DMS153 (cell line): ENCODE measurements at regions not wholly inside any gene's neighbourhood (a gene's known extent, or its start where the extent isn't known, plus 50 kb on each side); places are given as distances from the start of the nearest gene placed in this dataset.
A peak's percentile ranks its signal among the peaks of the same experiment; 100 is the strongest.

Experiments
- DNase-seq: peaks from one replicate; lab custom pipeline; 2025; lab: John Stamatoyannopoulos, UW

DNA sequence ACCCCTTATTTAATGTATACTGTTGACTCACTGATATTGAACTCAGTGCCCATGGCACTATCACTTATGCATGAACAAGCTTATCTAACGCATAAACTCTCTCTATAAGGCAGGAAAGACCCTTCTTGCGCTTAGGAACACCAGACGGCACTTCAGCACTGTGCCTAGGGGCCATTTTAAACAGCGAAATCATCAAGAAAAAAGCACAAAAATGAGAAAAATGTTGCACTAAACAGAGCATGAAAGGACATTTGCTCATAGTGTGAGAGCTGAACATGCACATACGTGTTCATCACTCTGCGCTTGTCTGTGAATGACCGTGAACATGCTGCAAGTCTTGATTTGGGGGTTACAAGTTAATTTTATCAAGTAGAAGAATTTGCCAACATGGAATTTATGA lies 109.6 kb downstream of the WDR11 start:
- no peak for DNase-seq

DNA sequence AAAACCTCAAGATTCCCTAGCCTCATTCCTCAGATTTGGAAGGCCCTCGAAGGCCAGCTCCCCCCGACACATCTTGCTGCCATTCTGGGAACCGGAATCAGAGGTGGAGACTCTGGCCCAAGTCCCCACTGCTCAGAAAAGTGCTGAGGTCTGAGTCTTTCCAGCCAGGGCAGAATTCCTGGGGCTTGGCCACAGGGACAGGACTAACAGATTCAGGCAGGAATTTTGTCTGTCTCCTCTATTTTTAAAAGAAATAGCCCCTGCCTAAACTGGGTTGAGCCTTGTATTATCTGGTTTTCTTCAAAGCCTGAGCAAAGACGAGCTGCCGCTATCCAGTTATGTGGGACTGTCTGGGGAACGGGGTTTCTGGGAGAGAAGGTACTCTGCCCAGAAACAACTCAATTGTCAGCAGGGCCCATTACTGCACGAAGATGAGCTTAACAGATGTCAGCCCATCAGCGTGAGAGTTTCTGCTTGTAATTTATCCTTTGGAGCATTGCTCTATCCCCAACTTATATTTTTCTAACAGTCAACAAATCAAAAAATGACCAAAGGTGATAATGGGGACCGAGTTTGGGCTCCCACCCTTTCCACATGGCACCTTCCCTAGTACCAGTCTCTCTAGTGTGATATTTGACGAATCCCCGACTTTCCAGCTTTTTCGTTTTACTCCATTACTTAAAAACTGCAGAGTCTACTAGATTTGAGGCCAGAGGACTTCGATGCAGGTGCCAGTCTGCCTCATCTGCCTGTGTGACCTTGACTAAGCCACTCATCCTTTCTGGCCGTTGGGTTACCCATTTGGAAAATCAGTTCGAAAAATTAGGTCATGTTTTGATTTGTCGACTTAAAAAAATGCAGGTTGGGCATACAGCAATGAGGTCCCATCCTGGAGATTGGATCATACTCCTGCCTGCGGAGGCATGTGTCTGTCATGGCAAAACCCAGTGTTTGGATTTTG lies 110.9 kb downstream of the WDR11 start:
- no peak for DNase-seq

GRCh38 chr10:120962756-120963593 lies 111.8 kb downstream of the WDR11 start:
- no peak for DNase-seq

DNA sequence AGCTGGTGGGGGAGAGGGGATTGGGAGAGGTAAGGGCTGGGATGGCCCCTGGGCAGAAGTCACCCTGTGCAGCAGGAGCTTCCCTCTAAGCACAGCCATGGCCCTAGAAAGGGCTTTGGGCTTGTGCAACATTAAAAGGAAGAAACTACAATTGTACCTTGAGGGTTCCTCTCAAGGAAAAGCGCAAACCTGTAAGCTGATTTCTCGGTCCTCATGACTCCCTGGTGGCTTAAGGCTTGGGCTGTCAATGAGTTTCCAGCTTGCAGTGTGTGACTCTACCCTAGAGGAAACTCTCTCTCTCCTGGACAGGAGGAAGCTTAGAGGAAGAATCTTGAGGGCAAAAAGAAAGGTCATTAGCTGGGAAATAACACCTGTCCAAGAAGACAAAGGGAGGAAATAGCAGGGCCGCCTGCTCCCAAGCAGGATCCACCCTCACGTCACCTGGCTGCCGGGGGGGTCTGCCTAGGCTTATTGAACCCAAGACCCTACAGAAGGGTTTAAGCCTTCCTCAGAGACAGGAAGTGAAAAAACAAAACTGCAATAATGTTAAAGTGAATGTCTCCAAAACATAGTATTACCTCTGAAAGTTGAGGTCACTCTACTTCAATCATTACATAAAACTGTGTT lies 112.5 kb downstream of the WDR11 start:
- no peak for DNase-seq

- no peak for DNase-seq
Observed at GRCh38 chr10:120966657-120967045, 115.5 kb downstream of the WDR11 start.

- no peak for DNase-seq
Observed at GRCh38 chr10:120969219-120969645, 118.1 kb downstream of the WDR11 start.

DNA sequence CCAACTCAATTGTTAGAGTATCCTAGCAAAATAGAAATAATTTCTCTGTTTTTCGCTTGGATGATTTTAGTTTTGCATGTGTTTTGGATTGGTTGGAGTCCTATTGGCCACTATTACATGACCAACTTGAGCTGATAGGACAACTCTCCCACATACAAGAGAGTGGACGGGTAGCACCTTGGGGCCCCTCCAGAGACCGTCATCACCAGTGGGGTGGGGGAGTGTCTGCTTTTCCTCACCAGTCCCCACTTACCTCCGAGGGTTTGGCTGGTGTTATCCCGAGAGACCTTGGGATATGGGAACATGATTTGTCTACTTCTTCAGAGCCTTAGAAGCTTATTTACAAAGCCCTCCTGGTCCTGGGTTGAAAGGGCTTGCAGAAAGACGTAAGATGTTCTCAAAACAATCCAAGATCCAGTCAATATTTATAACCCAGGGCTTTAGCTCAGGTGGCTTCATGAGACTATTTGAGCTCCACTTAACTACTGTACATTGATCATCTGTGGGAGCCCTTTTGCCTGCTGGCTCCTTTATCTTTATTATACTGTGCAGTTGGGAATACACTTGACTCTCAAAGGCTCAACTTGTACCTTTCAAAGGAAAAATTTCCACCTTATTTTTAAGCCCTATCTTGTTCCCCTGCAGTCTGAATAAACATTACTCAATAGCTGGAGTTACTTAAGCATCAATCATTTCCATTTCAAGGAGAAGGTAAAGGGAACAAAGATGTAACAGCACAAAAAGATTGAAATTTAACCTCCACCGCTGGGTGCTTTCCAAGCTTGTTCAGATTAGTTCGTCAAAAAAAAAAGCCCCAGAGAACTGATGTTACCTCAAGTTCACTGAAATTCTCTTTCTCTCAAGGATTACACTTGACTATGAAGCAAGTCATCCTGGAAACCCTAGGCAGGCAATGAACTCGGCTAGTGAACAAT lies 119.7 kb downstream of the WDR11 start:
- DNase-seq, result no peak

DNA sequence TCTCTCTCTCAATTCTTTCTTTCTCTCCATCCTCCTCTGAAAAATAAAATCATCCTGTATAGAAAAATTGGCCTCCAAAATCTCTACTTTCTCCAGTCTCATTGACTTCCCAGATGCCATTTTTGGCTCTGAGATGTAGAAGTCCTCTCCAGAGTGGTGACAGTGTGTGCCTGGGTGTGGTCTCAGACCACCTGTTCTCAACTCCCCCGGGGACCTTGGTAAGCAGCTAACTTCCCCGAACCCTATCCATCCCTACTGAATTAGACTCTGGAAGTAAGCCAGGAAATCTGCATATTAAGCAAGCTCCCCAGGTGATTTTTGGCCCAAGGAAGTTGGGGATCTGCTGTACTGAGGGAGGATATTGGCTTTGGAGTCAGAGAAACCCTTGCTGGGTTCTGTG lies 120.5 kb downstream of the WDR11 start:
- DNase-seq, result no peak

DNA sequence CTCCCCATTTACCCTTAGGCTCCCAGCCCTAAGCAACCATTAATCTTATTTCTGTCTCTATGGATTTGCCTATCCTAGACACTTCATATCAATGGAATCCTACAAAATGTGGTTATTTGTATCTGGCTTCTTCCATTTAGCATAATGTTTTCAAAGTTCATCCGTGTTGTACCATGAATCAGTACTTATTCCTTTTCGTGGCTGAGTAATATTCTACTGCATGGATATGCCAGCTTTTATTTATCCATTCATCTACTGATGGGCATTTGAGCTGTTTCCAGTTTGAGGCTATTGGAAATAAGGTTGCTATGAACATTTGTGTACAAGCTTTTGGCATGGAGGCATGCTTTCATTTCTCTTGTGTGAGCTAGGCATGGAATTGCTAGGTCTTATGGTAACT lies 121.1 kb downstream of the WDR11 start:
- no peak for DNase-seq

- DNase-seq, result no peak
Observed at GRCh38 chr10:120975072-120975867, 124.1 kb downstream of the WDR11 start.

- no peak for DNase-seq
Observed at GRCh38 chr10:120975868-120976225, 124.7 kb downstream of the WDR11 start.

DNA sequence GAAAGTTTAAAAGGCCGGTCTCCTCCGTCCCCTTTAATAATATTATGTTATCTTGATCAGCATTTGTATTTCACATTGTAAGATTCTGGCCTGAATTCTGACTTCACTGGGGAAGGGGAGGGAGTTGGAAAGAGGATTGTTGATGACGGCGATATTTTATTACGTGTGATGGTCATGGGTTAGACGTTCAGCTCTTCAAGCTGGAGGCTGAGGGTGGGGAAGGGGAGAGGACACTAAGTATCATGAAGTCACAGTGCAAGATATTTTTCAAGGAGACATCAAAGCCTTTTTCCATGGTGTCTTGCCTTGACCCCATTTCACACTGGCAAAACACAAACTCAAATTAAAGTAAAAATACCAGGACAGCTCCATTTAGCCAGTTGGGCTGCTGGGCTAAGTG lies 126.7 kb downstream of the WDR11 start:
- no peak for DNase-seq

GRCh38 chr10:120978589-120979252 lies 127.6 kb downstream of the WDR11 start:
- no peak for DNase-seq

- DNase-seq, result peak; percentile 74
Observed at GRCh38 chr10:120979435-120980278, 128.5 kb downstream of the WDR11 start.

- no peak for DNase-seq
Observed at GRCh38 chr10:120980279-120981255, 129.4 kb downstream of the WDR11 start.

DNA sequence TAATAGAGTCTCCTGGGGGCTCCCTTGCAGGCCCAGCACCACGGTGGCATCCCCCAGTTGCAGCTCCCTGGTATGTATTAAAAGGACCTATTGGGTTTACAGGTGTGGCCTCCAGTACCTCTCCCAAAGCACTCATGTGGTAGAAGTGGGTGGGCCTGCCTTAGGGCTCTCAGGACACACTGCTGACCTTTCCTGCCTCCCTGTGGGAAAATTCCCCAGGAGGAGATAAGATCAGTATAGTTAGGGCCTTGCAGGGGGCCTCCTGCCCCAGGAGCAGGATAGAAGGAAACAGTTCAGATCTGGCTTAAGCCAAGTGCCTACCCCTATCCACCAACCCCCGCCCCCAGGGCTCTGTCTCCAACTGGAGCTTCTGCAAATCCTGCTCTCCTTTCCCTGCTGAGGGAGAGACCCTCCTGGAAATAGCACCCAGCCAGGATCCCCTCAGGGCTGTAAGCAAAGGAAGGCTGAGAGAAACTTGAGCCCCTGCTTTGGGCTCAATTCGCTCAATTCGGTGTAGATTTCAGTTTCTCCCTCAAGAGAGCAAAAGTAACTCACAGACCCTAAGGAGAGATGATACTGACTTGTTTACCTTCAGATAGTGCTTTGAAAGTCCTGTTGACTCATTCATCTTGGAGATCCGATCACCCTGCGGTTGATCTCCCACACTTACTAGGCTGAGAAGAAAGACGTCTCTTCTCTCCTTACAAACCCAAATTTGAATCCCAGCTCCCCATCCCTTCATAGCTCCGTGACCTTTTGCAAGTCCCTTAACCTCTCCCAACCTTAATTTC lies 130.6 kb downstream of the WDR11 start:
- DNase-seq, result no peak

- DNase-seq, result no peak
Observed at GRCh38 chr10:120982507-120982906, 131.3 kb downstream of the WDR11 start.
